Right renal cortex interstitium (tissue), 3 donors: ENCODE measurements at regions not wholly inside any gene's neighbourhood (a gene's known extent, or its start where the extent isn't known, plus 50 kb on each side); places are given as distances from the start of the nearest gene placed in this dataset.
"Not testable (repeated sequence)": the region's sequence is repeated elsewhere in the genome, so short reads cannot be mapped to it uniquely, and the experiment has no call there.

Experiments
- DNase-seq, 3 donors: peaks; one replicate each; pipeline ENCODE4 v3.0.0-alpha.2; 2013; ENCODE audit warnings: low read depth in 3 of 3, low spot score in 2 of 3

DNA sequence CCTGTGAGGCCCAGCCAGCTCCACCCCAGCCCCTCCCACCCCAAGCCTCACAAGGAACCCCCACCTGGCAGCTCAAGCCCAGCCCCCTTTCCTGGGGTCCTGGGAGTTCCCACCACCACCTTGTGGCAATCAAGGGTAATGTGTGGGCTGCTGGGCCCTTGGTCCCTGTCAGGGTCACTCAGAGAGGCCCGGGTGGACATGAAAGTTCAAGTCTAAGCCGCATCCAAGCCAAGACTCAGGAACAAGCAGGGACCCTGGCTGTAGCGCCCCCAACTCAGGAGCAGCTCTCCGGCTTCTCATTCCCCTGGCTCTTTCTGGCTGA is 106.4 kb upstream of the C14orf180 start:
- no peak for DNase-seq

GRCh38 chr14:104473649-104474494 is 105.7 kb upstream of the C14orf180 start:
- no peak for DNase-seq

- DNase-seq, result no peak
These were observed 104.9 kb upstream of the C14orf180 start for GRCh38 chr14:104474495-104475213.

GRCh38 chr14:104475256-104475655 is 104.3 kb upstream of the C14orf180 start:
- DNase-seq, result no peak

GRCh38 chr14:104475802-104476201 is 103.8 kb upstream of the C14orf180 start:
- no peak for DNase-seq

DNA sequence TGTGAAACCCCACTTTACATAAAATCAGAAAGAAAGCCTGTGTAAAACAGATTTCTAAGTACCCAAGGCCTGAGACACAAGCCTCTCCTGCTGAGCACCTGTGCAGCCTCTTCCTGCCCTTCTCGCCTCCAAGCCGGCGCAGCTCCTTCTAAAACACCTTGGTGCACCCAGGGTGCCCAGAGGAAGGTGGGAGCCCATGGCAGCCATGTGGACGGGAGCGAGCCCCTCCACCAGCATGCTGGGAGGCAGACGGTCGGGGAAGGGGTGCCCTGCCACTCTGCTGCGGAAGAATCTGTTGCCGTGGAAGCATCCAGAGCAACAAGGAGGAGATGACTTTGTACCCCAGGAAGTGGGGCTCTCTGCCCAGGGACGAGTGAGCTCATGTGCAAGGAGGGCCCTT is 103.1 kb upstream of the C14orf180 start:
- no peak for DNase-seq

GRCh38 chr14:104477117-104477623 is 102.4 kb upstream of the C14orf180 start:
- DNase-seq, result no peak

DNA sequence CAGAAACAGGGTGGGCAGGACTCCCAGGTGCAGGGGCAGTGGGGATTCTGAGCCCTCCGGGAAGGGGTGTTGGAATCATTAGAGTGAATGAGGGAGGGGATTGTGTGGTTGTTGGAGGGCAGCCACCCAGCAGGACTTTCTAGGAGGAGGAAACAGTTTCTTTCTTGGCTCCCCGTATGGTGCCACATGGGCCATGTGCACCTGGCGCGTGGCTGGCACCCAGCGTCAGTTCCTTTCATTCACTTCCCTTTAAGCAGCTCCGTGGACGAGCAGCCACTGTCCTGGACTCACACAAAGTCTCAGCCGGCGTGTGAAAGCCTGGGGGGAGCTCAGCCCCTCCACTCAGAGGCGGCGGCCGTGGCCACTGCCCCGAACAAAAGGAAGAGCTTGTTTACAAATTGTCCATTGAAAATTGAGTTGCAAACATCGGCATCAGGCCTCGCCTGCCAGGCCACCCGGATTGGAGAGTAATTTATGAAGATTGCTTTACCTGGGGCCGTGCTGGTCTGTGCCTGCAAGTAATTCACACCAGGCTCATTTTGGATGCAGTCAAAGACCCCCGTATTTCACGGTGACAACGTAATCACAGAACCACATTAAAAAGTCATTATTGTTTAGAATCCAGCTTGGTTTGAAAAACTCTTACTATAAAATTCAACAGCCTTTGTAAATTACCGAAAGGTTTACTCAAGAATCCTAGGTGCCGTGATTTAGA is 101.7 kb upstream of the C14orf180 start:
- peak; percentile 43 to 55 (median 52) for DNase-seq

- no peak for DNase-seq
These were observed 100.9 kb upstream of the C14orf180 start for GRCh38 chr14:104478656-104479055.

DNA sequence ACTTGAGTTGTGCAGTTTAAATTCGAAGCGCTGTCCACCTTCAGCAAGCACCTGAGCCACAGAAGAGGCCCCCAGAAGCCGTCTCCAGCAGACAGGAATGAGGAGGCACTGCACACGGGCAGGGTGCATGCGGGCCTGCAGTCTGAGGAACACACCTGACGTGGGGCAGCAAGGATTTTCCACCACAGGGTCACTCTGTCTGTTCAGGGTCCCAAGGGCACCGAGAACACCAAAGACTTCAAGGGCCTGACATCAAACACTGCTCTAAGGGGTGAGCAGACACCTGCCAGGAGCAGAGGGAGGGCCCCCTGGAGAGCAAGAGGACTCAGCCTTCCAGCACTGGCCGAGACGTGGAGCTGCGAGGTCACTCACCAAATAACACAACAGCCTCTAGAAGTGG is 99.7 kb upstream of the C14orf180 start:
- DNase-seq, result no peak

GRCh38 chr14:104481323-104481722 is 98.2 kb upstream of the C14orf180 start:
- DNase-seq, result no peak

DNA sequence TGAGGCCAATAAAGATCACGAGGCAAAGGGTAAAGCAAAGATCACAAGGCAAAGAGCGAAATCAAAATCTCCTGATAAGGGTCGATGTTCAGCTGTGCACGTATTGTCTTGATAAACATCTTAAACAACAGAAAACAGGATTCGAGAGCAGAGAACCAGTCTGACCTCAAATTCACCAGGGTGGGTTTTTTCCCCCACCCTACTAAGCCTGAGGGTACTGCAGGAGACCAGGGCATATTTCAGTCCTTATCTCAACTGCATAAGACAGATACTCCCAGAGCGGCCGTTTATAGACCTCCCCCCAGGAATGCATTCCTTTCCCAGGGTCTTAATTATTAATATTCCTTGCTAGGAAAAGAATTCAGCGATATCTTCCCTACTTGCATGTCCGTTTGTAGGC is 97.5 kb upstream of the C14orf180 start:
- not testable (repeated sequence) for DNase-seq

- DNase-seq, result no peak
These were observed 93.2 kb upstream of the C14orf180 start for GRCh38 chr14:104486222-104486923.

DNA sequence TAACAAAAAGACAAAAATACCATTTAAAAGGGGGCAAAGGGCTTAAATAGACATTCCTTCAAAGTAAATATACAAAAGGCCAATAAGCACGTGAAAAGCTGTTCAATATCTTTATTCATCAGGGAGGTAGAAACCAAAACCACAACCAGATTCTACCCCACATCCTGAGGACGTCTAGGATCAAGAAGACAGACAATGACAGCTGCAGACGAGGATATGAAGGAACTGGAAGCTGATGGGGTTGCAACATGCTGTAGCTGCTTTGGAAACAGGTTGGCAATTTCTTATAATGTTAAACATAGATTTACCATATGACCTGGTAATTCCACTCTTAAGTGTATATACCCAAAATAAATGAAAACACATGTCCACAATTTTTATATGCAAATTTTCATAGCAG is 85.1 kb upstream of the C14orf180 start:
- no peak for DNase-seq

GRCh38 chr14:104496095-104496494 is 83.5 kb upstream of the C14orf180 start:
- DNase-seq, result no peak

DNA sequence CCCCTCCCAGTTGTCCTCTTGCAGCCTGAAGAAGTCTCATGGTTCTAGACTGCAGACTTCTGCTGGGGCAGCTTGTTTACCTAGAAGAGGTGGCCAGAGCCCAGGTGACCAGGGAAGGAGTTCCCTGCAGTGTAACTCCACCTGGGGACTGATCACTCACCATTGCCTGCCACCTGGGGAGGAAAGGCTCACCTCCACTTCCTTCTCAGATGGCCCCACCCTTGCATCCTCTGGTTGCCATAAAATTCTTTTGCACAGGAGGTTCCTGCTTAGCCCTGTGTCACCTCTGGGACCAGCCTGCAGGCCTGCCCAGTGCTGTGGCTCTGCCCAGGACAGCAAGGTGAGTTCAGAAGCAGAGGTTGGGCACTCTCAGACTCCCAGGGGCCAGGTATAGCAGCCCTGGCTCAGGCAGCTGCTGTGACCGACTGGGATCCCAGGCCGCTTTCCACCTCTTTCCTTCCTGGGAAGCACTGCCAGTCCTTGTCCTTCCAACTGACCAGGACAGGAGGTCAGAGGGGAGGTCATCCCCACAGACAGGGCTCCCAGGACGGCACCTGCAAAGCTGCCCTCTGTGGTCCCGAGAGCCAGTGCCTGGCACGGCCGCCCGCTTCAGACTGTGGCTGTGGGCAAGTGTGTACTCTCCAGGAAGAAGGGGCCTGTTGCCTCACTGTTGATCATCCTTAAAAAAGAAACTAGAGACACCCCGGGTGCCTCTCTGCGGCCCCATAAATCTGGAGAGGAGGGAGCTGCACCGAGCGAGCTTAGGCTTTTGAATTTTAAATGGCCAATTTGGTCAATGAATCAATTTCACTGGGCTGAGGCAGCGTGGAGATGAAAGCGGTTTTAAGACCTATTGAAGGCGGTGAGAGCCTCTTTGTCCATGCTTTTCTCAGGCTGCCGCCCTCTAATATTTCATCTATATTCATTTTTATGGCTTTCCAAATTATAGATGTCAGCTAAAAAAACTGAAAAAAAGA is 79.5 kb upstream of the C14orf180 start:
- DNase-seq, result no peak

DNA sequence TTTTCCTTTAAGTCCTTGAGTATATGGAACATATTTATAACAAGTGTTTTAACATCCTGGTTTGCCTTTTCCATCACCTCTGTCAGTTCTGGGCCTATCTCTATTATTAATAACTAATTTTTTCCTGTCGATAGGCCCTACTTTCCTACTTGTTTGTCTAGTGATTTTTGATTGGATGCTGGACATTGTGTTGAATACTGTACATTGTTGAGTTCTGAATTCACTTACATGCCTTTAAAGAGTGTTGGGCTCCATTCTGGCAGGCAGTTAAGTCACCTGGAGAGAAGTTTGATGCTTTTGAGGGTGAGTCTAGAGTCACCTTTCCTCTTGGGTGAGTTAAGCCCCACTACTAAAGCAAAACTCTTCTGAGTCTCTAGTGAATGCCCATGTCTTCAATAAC is 77.5 kb upstream of the C14orf180 start:
- DNase-seq, result no peak

GRCh38 chr14:104503691-104504090 is 75.9 kb upstream of the C14orf180 start:
- DNase-seq, result no peak

GRCh38 chr14:104504172-104504735 is 75.3 kb upstream of the C14orf180 start:
- DNase-seq, result no peak
